GM12878 (cell line): ENCODE measurements at regions not wholly inside any gene's neighbourhood (a gene's known extent, or its start where the extent isn't known, plus 50 kb on each side); places are given as distances from the start of the nearest gene placed in this dataset.

Source experiments
- ATAC-seq: fragments of 200-7000 bp; cut with Tn5 transposase; 3 replicates; pipeline ENCODE4 v1.9.1; 2020; ENCODE audit warnings: mild to moderate bottlenecking, moderate library complexity
- BruUV-seq: library from RNA; stranded (reverse); fragments of 400-500 nt; replicated peaks from 2 replicates; lab custom pipeline; 2021; lab: Mats Ljungman, UMichigan
- CTCF ChIA-PET: fragments of 300-600 bp; sonication (Branson Sonifier 250); formaldehyde crosslinking; extraction: SDS; loops from one replicate; lab custom pipeline; 2021; ENCODE audit warnings: inconsistent platforms; lab: Yijun Ruan, JAX
- POLR2A ChIA-PET: fragments of 350-600 bp; formaldehyde crosslinking; extraction: SDS; loops from one replicate; lab custom pipeline; 2021; ENCODE audit warnings: inconsistent platforms; lab: Charles Lee
- RAD21 ChIA-PET: fragments of 300-600 bp; sonication (Branson Sonifier 250); formaldehyde crosslinking; loops from one replicate; lab custom pipeline; 2023; ENCODE audit warnings: antibody characterized with exemption; ENCODE audit not compliant: unreplicated experiment; lab: Charles Lee
- SMC1A ChIA-PET: fragments of 300-600 bp; sonication (Branson Sonifier 250); formaldehyde crosslinking; loops from one replicate; lab custom pipeline; 2023; ENCODE audit not compliant: unreplicated experiment, uncharacterized antibody; lab: Charles Lee
- DNase-seq: peaks from one replicate; pipeline ENCODE4 v3.0.0-alpha.2; 2011; ENCODE audit warnings: low read depth, low spot score
- FAIRE-seq: peaks from 3 replicates; lab custom pipeline; 2011; peaks lifted over from hg19 to GRCh38; lab: Jason Lieb, UNC
- H2AFZ ChIP-seq: 2 replicates; pipeline ENCODE4 v1.6.0; 2011; ENCODE audit warnings: low read depth, low read length, control low read depth; ENCODE audit not compliant: control insufficient read depth
- H3K27ac ChIP-seq: 2 replicates; pipeline ENCODE4 v1.5.1; 2011; ENCODE audit warnings: control low read depth; ENCODE audit not compliant: control insufficient read depth, insufficient read depth
- H3K27me3 ChIP-seq, 2 experiments: replicated peaks in 1 of 2; 2 replicates each; pipeline versions ENCODE4 v1.6.0 to v1.6.1; 2011; ENCODE audit warnings: low read length in 1 of 2; ENCODE audit not compliant: control insufficient read depth in 2 of 2, insufficient read depth in 2 of 2
- H3K36me3 ChIP-seq, 2 experiments: 2 replicates each; pipeline ENCODE4 v1.5.1; 2011; ENCODE audit warnings: low read length in 1 of 2; ENCODE audit not compliant: control insufficient read depth in 2 of 2, insufficient read depth in 2 of 2
- H3K4me1 ChIP-seq: 2 replicates; pipeline ENCODE4 v1.6.1; 2011; ENCODE audit warnings: mild to moderate bottlenecking, low read length, moderate library complexity, mixed read lengths; ENCODE audit not compliant: control insufficient read depth, insufficient read depth
- H3K4me2 ChIP-seq: 2 replicates; pipeline ENCODE4 v1.6.0; 2011; ENCODE audit warnings: control low read depth; ENCODE audit not compliant: control insufficient read depth, insufficient read depth
- H3K4me3 ChIP-seq: fragments of 200-600 bp; sonication (generic); 2 replicates; pipeline ENCODE4 v1.5.1; 2016
- H3K79me2 ChIP-seq: 2 replicates; pipeline ENCODE4 v1.6.0; 2011; ENCODE audit warnings: low read length; ENCODE audit not compliant: control insufficient read depth, insufficient read depth
- H3K9ac ChIP-seq: 2 replicates; pipeline ENCODE4 v1.8.0; 2011; ENCODE audit warnings: low read length, control low read depth, mixed read lengths; ENCODE audit not compliant: control insufficient read depth, insufficient read depth
- H3K9me3 ChIP-seq: replicated peaks from 3 replicates; pipeline ENCODE4 v1.5.1; 2011; ENCODE audit warnings: mild to moderate bottlenecking, low read length; ENCODE audit not compliant: control insufficient read depth, insufficient read depth
- H4K20me1 ChIP-seq: 2 replicates; pipeline ENCODE4 v1.6.0; 2011; ENCODE audit not compliant: control insufficient read depth, insufficient read depth
- CBX5 ChIP-seq: sonication (generic); IDR thresholded peaks from 2 replicates; pipeline ENCODE4 v1.6.1; 2016; ENCODE audit warnings: low read depth, moderate library complexity, mild to moderate bottlenecking, inconsistent platforms
- EZH2 ChIP-seq: IDR thresholded peaks from 2 replicates; pipeline ENCODE4 v1.6.1; 2012; ENCODE audit warnings: low read depth, mild to moderate bottlenecking, control low read depth, inconsistent platforms, low read length, borderline replicate concordance; ENCODE audit not compliant: control insufficient read depth
- HDAC2 ChIP-seq: fragments of 200-600 bp; sonication (generic); IDR thresholded peaks from 2 replicates; pipeline ENCODE4 v1.6.1; 2017
- MTA2 ChIP-seq: fragments of 450-650 bp; IDR thresholded peaks from 2 replicates; pipeline ENCODE4 v1.6.1; 2016; ENCODE audit warnings: low read depth, mild to moderate bottlenecking, moderate library complexity
- MTA3 ChIP-seq: IDR thresholded peaks from 2 replicates; pipeline ENCODE4 v1.6.1; 2012; ENCODE audit warnings: low read length, inconsistent platforms, borderline replicate concordance
- NR2F1 ChIP-seq: fragments of 450-650 bp; conservative IDR thresholded peaks from 2 replicates; pipeline ENCODE4 v1.6.1; 2017; ENCODE audit warnings: mild to moderate bottlenecking
- SREBF1 ChIP-seq: IDR thresholded peaks from 2 replicates; pipeline ENCODE4 v1.6.1; 2012; ENCODE audit warnings: mild to moderate bottlenecking, low read length
- TCF12 ChIP-seq: IDR thresholded peaks from 2 replicates; pipeline ENCODE4 v1.6.1; 2011; ENCODE audit warnings: low read depth, mild to moderate bottlenecking, low read length
- ZNF217 ChIP-seq: fragments of 450-650 bp; IDR thresholded peaks from 2 replicates; pipeline ENCODE4 v1.6.1; 2017; ENCODE audit warnings: antibody characterized with exemption, mild to moderate bottlenecking
- ZNF24 ChIP-seq: fragments of 450-650 bp; IDR thresholded peaks from 2 replicates; pipeline ENCODE4 v1.6.1; 2017; ENCODE audit warnings: antibody characterized with exemption, mild to moderate bottlenecking
- ZSCAN29 ChIP-seq: fragments of 450-650 bp; IDR thresholded peaks from 2 replicates; pipeline ENCODE4 v1.6.1; 2017; ENCODE audit warnings: mild to moderate bottlenecking, moderate library complexity
- WGBS: methylation state at CpG from one replicate; pipeline ENCODE4 v1.1.6; 2016; ENCODE audit warnings: low lambda C conversion rate; ENCODE audit not compliant: insufficient replicate concordance, insufficient coverage; ENCODE audit errors: missing lambda C conversion rate; 5-methylcytosine and 5-hydroxymethylcytosine counted together
- in situ Hi-C: fragments of 300-500 bp; cut with MboI; formaldehyde crosslinking; loops from 9 replicates; pipeline ENCODE4 v1.14.3; 2018; ENCODE audit warnings: mixed read lengths
- intact Hi-C: fragments of 100-400 bp; cut with micrococcal nuclease; formaldehyde crosslinking; loops from one replicate; pipeline ENCODE4 v1.14.2; 2022; ENCODE audit not compliant: unreplicated experiment
- TF ChIP-seq, protein P1 (sequence below): IDR thresholded peaks from 2 replicates; pipeline ENCODE4 v1.6.1; 2011; ENCODE audit warnings: borderline replicate concordance, low read depth, mild to moderate bottlenecking, moderate library complexity, mixed read lengths, low read length; ENCODE audit not compliant: insufficient read depth; ENCODE audit errors: extremely low read length

DNA sequence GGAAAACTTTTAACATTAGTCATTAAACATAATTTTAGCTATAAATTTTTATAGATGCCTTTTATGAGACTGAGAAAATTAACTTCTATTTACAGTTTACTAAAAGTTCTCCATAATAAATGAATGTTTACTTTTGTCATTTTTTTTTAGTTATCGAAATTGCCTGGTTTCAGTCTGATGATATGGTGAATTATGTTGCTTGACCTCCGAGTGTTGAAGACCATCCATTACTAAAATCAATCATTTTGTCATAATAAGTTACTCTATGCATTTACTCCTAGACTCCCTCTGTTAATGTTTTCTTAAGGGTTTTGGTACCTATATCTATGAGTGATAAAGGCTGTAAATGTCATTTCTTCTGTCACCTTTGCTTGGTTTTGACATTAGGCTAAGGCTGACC lies 516.0 kb upstream of the ROBO1 start:
- ChIA-PET SMC1A (no interaction called here), CTCF (no interaction called here)
- no peaks in the 10 kb centered on the region for H3K79me2 ChIP-seq
- H3K4me1 ChIP-seq = no peaks in the 10 kb centered on the region
- no peaks in the 10 kb centered on the region for H3K27me3 ChIP-seq
- no peak overlapping the region for H3K4me2 ChIP-seq
- H3K9ac ChIP-seq = no peak overlapping the region
- no peak for ATAC-seq
- 0% methylated on average over 2 of the region's 2 CpGs for WGBS
- no peak for TF ChIP-seq NR2F1
- TF ChIP-seq EZH2 = no peak
- TF ChIP-seq TCF12 = no peak
- TF ChIP-seq MTA2 = no peak
- TF ChIP-seq HDAC2 = no peak
- TF ChIP-seq MTA3 = no peak
- TF ChIP-seq, protein P1, sequence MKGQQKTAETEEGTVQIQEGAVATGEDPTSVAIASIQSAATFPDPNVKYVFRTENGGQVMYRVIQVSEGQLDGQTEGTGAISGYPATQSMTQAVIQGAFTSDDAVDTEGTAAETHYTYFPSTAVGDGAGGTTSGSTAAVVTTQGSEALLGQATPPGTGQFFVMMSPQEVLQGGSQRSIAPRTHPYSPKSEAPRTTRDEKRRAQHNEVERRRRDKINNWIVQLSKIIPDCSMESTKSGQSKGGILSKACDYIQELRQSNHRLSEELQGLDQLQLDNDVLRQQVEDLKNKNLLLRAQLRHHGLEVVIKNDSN = no peak
- no peak for TF ChIP-seq ZNF217
- no peak for TF ChIP-seq ZNF24
- no peak for TF ChIP-seq ZSCAN29
- TF ChIP-seq SREBF1 = no peak
- no peak for TF ChIP-seq CBX5
- TF ChIP-seq, all 136 proteins: peak for 0
- H3K27ac ChIP-seq = no peak overlapping the region
- DNase-seq = no peak
- in situ Hi-C loops = no loop called here
- intact Hi-C loops = no loop called here
- H4K20me1 ChIP-seq = no peaks in the 10 kb centered on the region
- no peak overlapping the region for H2AFZ ChIP-seq
- RAD21 ChIA-PET = no interaction called here
- BruUV-seq = no TSS peak
- POLR2A ChIA-PET = no interaction called here
- FAIRE-seq = no peak
- no peaks in the 10 kb centered on the region for H3K36me3 ChIP-seq
- H3K4me3 ChIP-seq = no peak overlapping the region
- H3K9me3 ChIP-seq = no peaks in the 10 kb centered on the region
